SK-N-MC (cell line): ENCODE measurements at regions not wholly inside any gene's neighbourhood (a gene's known extent, or its start where the extent isn't known, plus 50 kb on each side); places are given as distances from the start of the nearest gene placed in this dataset.

Experiments
- EZH2 ChIP-seq: fragments of 200-600 bp; sonication (generic); IDR thresholded peaks from one replicate; pipeline ENCODE4 v1.6.1; 2017; ENCODE audit warnings: antibody characterized with exemption
- FOXP2 ChIP-seq: optimal IDR thresholded peaks from 2 replicates; pipeline ENCODE3; 2011; ENCODE audit warnings: mild to moderate bottlenecking, moderate library complexity; ENCODE audit not compliant: insufficient read depth; ENCODE audit errors: extremely low read length, control extremely low read depth
- POLR2AphosphoS5 ChIP-seq: IDR thresholded peaks from 2 replicates; pipeline ENCODE4 v1.6.1; 2012; ENCODE audit warnings: mild to moderate bottlenecking, low read depth, low read length, borderline replicate concordance

DNA sequence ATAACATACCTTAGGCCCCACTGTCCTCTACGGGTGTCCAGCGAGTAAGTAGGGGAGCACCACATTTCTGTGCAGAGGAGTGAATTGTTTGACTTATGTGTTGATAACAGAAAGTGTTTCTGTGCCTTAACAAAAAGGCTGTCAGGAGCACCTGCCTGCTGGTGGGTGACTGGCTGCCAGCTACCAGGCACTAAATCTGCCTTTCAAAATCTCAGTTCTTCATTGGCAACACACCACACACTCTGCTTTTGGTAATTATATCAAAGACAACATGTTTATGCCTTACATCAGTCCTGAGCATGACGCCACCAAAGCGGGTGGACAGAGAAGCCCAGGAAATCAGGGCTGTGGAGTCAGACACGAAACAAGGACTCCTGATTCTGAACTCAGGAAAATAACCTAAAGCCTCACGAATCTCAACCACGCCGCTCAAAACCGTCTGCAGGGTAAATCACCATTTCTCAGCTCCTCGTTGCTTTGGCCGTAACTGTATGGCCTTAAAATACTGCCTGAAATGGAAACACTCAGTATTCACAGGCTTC, 105.2 kb upstream of the SOX1 start:
- no peak for TF ChIP-seq POLR2AphosphoS5
- peak; percentile 11 for TF ChIP-seq EZH2
- no peak for TF ChIP-seq FOXP2
